Kidney tubule cell (primary cell): ENCODE measurements at regions not wholly inside any gene's neighbourhood (a gene's known extent, or its start where the extent isn't known, plus 50 kb on each side); places are given as distances from the start of the nearest gene placed in this dataset.
A peak's percentile ranks its signal among the peaks of the same experiment; 100 is the strongest.

Experiments used
- DNase-seq: peaks from one replicate; pipeline ENCODE4 v3.0.0-alpha.2; 2018; ENCODE audit warnings: low spot score

DNA sequence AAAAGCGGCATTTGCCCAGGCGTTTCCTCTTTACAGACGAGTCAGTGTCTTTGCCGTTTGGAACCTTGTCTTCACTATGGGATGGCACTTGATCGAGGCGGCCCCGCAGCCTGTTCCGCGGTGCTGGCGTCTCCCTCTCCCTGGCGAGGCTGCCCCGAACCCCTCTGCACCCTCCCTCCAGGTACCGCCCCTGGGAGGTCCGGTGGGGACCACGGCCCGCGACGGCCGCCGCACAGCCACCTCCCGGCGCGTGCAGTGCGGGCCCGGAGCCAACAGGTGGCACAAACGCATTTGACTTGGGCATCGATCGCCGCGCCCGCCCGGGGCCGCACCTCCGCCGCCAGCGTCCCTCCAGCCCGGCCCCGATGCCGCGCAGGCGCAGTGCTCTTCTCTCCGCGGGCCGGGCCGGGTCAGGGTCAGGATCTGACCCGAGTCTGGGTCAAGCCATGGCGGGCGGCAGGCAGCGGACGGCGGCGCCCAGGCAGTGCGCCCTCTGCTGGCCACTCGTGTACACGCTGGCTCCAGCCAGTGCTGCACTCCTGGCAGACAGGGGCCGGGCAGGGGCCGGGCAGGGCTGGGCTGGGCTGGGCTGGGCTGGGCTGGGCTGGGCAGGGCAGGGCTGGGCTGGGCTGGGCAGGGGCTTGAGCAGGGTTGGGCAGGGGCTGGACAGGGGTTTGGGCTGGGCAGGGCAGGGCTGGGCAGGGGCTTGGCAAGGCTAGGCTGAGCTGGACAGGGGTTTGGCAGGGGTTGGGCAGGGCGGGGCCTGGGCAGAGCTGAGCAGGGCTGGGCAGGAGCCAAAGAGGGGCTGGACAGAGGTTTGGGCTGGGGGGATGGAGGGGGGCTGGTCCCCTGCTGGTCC, 155.8 kb upstream of the IRX4 start:
- peak; percentile 52 for DNase-seq

DNA sequence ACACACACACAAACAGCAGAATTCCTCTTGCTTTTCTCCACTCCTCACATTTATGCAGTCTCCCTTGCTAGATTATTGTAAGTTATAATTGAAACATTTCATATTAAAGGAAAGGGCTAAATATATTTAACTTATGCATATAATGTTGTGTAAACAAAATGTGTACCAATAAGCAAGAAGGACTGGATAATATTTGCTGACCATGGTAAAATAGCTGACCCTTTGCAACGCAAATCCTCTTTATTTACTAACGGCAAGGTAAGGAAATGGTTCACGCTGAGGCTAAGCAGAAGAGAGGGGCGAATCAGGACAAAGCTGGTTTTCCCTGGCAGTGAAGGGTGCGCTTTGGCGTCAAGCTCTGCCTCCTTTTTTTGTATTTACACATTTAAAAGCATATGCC, 154.2 kb upstream of the IRX4 start:
- DNase-seq, result no peak

DNA sequence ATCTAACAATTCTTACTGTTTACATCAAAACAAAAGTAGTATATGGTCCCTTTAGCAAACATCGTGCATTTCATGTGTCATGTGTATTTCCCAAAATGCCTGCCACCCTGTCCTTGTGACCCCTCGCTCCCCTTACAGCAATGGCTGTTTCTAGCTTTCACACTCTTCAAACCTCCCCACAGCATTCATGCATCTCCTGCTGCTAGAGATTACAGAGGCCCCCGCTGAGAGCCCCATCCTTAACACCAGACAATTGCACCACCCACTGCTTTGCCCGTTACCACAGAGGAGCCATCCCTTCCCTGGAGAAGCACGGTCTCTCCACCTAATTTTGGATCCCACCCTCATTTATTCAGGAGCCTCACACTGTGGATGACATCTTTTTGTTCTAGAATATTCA, 149.7 kb upstream of the IRX4 start:
- no peak for DNase-seq

DNA sequence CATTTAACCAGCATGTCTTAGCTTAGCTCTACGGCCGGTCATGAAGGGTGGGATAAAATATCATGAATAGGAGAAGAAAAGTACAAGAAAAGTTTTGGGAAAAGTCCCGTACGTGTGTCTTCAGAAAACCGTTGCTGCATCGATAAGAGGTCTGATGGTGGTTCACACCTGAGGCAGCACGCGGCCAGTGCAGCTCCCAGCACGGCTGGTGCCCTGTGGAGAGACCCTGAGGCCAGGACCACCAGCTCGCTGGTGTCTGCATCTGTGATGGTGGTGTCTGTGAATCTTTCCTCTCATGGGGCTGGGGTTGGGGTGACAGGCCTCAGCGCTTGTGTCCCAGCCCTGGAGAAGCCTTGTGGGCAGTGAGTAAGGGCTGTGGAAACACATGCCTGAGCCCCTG, 148.9 kb upstream of the IRX4 start:
- DNase-seq, result no peak

DNA sequence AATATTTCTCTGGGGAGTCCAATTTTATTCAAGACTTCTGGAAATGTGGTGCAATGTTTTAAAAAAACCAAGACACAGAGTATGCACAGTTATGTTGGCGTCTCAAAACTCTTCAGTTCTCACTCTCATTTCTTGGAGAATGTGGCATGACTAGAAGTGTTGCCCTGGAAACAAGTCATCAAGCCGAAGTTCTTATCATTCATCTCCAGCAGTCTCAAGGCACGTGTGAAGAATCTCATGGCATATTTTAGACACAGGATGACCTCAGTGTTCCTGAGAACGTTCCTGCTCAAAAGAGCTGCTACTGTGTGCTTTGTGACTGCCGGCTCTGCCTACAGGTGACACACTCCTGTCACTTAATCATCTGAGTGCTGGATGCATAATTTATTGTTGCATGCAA, 147.4 kb upstream of the IRX4 start:
- no peak for DNase-seq

DNA sequence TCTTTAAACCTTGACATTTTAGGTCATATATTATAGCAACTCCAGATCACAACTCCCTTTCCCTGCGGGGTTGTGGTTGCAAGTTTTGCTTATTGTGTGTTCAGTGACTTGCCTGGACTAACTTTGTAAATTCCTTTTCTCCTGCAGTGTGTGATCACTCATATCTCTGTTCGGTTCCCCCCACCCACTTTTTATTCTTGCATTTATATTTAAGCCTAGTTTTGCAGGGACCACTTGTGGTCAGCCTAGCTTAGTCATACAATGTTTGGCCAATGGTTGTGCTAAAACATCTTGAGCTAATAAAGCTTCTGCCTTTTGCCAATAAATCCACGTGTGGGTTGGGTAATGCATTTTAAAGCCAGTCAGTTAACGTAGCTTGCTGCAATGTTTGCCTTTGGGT, 146.5 kb upstream of the IRX4 start:
- no peak for DNase-seq

DNA sequence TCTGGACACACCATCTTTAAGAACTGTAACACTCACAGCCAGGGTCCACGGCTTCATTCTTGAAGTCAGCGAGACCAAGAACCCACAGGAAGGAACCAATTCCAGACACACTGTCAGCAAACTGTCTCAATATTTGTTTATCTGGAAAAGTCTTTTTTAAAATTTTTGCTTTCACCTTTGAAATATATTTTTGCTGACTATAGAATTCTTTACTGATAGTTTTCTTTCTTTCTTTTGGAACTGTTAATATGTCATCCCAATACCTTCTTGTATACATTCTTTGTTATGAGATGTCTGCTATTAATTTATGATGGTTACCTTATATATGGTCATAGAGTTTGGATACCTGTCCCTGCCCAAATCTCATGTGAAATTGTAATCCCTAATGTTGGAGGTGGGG, 145.1 kb upstream of the IRX4 start:
- no peak for DNase-seq

DNA sequence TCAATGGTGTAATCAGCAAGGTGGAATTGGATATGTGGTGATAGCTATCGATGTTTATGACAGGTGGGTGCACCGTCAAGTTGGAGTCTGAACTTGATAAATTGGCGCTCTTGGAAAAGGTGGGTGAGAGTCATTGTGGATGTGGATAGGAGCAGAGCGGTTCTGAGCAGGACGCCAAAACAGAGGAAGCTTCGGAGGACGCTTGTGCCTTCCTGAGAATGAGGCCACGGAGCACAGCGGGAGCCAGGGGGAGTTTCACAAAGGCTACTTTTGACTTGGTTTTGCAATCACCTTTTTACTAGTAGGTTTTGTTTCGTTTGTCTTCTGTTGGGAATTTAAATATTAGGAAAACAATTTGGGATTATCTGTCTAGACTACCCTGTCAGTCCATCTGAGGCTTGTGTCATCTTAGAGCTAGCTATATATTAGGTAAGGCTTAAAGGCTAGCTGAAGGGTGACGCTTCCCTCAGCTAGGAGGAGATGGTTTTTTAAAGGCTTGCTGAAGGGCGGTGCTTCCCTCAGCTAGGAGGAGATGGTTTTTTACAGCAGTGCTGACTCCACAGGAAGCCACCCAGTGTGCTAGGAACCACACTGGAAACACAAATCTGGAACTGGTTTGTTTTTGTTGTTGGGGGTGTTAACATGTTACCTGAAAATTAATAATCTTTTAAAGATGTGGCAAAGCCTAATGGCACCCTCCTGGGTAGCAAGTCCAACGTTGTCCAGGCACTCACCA, 142.4 kb upstream of the IRX4 start:
- no peak for DNase-seq

DNA sequence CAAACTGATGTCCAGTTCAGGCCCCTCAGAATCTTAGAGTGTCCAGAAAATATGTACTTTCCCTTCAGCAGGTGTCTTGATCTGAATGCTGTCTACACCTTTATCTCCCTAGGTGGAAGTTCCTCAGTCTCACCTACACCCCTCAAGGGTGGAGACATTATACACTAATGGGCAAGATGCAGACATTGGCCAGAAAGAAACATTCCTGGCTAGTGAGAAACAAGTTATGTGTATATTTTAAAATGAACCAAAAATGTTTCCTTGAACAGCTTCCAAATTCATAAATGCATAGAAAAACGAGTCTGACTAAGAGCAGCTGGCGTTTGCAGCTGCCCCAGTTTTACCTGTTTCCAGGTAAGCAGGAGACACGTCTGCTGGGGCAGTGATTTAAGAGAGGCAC, 140.5 kb upstream of the IRX4 start:
- no peak for DNase-seq

DNA sequence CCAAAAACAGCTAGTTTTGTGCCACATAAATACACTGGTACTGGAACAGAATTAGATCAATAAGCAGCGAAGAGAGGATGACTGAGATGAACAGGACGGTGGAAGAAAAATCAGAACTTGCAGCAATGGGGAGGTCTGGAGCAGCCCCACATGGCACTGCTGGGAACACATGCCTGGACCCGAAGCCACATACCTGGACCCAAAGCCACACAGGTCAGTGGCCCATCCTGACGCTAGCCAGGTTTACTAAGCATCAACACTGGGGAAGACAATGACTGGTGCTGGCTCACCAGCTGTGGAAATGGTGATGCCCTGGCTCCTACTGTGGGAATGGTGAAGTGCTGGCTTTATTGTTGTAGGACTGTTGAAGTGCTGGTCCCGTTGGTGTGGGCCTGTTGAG, 139.7 kb upstream of the IRX4 start:
- no peak for DNase-seq

DNA sequence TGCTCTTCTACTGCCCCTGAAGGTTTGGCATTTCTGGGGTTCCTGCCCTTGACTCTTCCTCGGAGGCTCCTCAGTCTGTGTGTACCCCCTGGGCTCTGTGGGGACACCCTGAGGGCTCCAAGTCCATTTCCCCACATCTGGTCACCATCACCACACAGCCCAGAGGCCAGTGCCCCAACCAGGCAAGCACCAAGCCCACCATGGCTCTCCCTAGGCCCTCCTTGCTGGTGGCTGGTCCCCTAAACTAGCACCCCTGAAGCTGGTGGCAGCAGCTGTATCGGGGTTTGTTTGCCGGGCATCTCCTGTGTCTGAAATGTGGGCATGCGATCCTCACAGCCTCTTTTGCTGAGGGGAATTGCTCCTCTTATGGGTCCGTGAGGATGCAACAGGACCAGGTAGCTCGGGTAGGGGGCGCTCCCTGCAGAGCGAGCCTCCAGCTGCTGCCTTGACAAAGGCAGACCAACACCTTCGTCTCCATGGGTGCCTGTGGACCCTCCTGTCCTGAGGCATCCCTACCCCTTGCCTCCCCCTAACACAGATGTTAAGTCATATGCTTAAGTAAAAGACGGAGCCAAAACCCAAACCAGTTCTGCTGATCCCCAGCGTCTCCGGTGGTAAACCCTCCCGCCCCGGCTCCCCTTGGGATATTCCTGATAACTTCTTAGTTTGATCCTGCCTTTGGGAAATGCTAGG, 138.9 kb upstream of the IRX4 start:
- no peak for DNase-seq

DNA sequence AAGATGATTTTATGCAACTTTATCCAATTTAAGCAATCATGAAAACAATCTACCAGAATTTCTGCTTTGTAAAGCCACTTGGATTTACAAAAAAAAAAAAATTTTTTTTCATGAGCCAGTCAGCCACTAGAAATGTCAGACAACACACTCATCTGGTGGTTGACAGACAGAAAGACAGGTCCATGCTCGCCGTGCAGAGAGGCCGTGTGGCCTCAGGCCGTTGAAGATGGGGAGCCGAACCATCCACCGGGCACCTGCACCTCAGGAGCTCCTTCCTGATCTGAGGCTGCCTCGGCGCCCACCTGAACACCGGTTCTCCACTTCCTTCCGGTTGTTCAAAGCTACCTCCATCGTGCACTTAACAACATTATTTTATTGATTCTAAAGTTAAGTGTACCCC, 138.0 kb upstream of the IRX4 start:
- DNase-seq, result no peak

DNA sequence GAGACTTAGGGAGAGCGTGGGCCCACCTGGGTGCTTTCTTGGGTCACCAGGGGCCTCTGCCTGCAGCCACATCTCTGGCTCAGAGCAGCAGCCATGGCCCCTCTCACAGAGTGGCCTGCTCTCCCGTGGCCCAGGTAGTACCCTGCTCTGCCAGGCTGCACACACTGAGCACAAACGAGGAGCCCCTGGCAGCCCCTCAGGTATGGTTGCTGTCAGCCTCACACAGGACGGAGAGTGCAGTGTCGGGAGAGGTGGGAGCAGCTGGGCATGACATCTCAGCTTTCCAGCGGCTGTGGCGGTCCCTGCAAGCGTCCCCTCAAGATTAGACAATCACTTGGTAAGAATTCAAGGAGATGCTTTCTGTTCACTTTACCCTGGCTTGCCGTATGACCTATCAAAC, 137.0 kb upstream of the IRX4 start:
- DNase-seq, result no peak

DNA sequence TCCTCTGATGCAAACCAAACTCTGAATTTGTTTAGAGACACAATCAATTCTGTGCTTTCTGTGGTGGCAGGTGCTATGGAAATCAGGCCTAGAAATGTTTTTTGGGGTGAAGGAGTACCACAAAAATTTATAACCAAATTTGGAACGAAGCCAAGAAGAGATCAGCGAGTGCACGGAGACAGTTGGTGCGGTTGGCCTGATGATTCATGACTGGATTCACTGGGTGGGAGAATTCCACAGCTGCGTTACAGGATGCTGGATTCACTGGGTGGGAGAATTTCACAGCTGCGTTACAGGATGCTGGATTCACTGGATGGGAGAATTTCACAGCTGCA, 135.6 kb upstream of the IRX4 start:
- DNase-seq, result no peak

DNA sequence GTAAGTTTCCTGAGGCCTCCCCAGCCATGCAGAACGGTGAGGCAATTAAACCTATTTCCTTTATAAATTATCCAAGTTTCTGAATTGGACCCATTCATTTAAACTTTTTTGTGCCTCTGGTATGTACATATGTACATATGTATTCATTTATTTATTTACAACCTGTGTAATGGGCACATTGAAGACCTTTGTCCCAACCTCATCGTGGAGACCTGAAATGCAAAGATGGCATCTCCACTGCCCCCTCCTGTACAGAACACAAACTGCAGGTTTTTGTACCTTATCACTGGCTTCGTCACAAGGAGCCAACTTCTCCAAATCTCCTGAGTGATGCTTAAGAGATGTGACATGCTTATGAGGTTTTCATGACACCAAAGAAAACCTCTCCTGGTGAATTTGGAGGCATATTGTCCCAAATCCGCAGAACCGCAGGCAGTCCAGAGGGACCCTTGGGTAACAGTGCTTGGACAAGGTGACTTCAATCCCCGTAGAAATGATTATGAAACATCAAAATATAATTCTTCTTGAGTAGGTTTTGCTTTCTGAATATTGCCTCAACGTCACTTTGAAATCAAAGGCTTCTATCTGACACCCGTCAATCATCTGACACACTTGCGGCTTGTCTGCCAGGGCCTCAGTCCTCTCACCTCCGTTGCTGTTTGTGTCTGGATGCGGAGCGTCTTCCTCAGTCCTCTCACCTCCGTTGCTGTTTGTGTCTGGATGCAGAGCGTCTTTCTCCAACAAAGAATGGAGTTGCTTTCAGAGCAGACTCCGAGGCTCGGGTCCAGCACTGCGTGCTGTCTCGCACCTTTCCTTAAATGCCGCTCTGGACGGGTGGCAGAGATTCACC, 135.0 kb upstream of the IRX4 start:
- peak; percentile 17 for DNase-seq

DNA sequence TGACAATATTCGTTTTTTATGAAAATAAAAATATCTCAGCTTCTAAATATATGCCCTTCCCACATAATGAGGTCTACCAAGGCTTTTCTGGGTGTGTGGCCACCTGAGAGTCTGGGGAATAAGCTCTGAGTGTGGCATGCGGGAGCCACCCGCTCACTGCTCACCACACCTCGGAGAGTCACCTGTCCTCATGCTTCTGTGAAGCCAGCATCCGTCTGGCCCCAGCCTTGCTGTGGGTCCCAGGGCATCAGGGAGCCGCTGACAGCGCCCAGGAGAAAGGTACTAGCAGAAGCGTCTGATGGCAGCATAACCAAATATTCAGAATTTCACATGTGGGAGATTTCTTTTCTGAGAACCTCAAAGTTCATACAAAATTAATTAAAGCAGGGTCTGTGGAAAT, 133.2 kb upstream of the IRX4 start:
- DNase-seq, result no peak

DNA sequence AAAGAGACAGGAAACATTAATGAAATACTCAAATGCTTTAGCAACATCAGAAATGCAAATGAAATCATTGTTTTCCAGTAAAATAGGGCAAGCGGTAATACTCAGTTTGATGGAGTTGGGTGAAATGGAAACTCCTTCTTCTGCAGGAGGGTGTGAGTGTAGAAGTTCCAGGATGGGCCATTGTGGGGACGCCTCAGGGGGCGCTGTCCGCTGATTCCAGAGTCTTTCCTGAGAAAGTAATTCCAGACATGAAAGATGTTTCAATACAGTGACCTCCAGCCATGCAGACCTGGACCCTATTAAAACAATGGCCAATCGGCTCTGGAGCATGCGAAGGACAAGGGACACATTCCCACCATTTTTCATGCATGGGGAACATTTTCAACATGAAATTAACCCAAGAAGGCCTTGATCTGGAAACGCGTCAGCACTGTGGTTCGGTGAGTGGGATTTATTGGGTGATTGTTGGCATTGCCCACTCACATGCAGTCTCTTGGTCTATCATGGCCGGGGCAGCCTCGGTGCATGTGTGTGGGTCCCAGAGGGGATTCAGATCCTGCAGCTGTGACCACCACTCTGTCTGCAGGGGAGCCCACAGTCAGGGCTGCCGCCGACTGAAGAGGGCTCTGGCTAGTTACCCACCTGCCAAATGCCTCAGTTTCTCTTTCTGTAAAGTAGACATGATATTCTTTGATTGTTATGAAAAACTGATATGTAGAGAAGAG, 132.6 kb upstream of the IRX4 start:
- DNase-seq, result no peak

DNA sequence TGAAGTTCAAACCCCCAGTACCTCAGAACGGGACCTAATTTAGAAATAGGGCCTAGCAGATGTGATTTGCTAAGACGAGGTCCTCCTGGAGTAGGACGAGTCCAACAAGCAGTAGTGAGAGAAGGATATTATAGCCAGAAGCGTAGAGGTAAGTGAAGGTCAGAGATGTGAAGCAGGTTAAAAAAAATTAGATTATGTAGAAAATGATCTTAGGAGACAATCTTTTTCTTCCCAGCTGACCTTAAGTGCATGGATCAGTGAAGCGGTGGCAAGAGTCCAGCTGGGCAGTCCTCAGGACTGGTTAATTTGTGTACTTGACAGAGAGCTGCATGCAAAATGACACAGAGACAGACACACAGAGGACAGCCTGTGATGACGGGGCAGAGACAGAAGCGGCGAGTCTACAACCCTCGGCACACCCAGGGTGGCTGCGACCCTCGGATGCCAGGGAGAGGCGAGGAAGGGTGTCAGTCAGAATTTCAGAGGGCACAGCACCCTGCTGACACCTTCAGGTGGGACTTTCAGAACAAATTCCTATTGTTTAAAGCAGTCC, 131.4 kb upstream of the IRX4 start:
- peak; percentile 12 for DNase-seq

DNA sequence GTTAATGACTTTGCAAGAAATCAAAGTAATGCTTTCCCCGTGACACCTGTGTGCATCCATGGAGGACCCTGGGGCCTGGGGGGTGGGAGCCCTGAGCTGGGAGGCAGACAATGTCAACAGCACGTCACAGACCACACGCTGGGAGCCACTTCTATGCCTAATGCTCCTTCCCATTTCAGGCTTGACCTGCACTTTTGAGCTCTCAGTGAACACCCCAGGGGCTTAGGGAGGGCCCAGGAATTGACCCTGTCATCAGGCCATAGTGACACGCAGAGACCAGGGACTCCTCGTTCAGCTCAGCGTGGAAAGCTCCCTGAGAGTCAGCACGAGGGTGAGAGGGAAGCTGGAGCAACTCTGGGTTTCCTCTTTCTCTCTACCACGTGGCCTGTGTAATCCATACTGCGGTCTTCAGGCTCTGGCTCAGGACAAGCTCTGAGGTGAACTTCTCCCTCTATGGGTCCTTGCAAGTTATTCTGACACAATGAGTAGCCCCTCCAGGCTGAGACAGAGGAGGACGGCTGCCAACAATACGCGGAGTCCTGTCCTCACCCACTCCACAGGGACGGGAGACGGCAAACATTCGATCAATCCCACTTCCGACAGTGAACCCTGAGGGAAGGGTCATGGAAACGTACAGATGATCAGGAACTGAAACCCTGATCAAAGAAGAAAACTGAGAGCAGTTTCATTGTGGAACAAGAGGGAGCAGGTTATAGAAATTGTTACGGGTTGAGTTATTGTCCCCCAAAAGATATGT, 130.8 kb upstream of the IRX4 start:
- no peak for DNase-seq

DNA sequence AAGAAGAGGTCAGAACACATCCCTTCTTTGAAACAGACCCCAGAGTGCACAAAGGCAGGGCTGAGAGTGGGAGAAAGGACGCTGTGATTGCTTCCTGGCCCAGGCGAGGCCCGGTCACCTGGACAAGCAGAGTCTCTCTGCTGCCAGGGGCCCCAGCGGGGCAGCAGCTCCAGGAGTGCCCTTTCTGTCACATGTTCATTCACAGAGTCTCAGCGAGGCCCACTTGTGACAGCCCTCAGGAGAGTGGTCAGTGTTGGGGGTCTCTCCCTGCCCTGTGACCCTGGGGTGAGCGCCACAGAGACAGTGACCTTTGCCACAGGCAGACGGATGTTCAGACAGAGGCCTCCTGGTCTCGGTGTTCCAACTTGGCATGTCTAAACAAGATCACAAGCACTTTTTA, 130.2 kb upstream of the IRX4 start:
- no peak for DNase-seq
